ENCODE measurements at regions not wholly inside any gene's neighbourhood (a gene's known extent, or its start where the extent isn't known, plus 50 kb on each side); places are given as distances from the start of the nearest gene placed in this dataset.
"Not testable (repeated sequence)": the region's sequence is repeated elsewhere in the genome, so short reads cannot be mapped to it uniquely, and the experiment has no call there.

- Histone ChIP-seq H3K4me3 (no peak overlapping the region), H3K27ac (no peak overlapping the region), H3K9me3 (peaks cover 0 to 18% (median 0%) of the 10 kb centered on the region in 11 donors), H3K27me3 (no peaks in the 10 kb centered on the region), H3K36me3 (no peaks in the 10 kb centered on the region), H3K4me1 (no peaks in the 10 kb centered on the region)
- ATAC-seq (no peak), DNase-seq (no peak)
- no peak for TF ChIP-seq CTCF (IDR thresholded peaks at IDR 0.05)
- WGBS, 2 donors, result 46 to 55% methylated on average over 3 of the region's 3 CpGs
- intact Hi-C loops (cut with DNase I), result no loop called here
Observed at GRCh38 chr15:38795471-38796245, 231.0 kb upstream of the RASGRP1 start.

- 75 to 80% methylated on average over 3 of the region's 3 CpGs for WGBS, 2 donors
- no peak for TF ChIP-seq CTCF (IDR thresholded peaks at IDR 0.05)
Observed at GRCh38 chr15:38796589-38796988, 232.0 kb upstream of the RASGRP1 start.

GRCh38 chr15:38797506-38797905 is 232.9 kb upstream of the RASGRP1 start:
- intact Hi-C loops (cut with DNase I); DNase-seq; H3K4me1 ChIP-seq; ATAC-seq; H3K4me3 ChIP-seq; H3K27ac ChIP-seq; H3K27me3 ChIP-seq; H3K36me3 ChIP-seq: not testable (repeated sequence)
- peaks cover 0 to 18% (median 0%) of the 10 kb centered on the region in 11 donors for H3K9me3 ChIP-seq
- 77 to 81% methylated on average over 4 of the region's 4 CpGs for WGBS, 2 donors

More at GRCh38 chr15:38796589-38796988, 232.0 kb upstream of the RASGRP1 start:
- no peak overlapping the region for H3K4me3 ChIP-seq
- no peak overlapping the region for H3K27ac ChIP-seq
- DNase-seq, result no peak
- peaks cover 0 to 18% (median 0%) of the 10 kb centered on the region in 11 donors for H3K9me3 ChIP-seq
- H3K36me3 ChIP-seq, result no peaks in the 10 kb centered on the region
- H3K4me1 ChIP-seq, result no peaks in the 10 kb centered on the region
- H3K27me3 ChIP-seq, result no peaks in the 10 kb centered on the region
- intact Hi-C loops (cut with DNase I), result no loop called here
- ATAC-seq, result no peak

GRCh38 chr15:38799202-38799601 is 234.6 kb upstream of the RASGRP1 start:
- H3K4me3 ChIP-seq; H3K27ac ChIP-seq; ATAC-seq; H3K36me3 ChIP-seq; DNase-seq; intact Hi-C loops (cut with DNase I); H3K4me1 ChIP-seq: not testable (repeated sequence)
- WGBS, 2 donors, result 74 to 79% methylated on average over 5 of the region's 5 CpGs
- H3K27me3 ChIP-seq, result peaks cover 0 to 14% (median 0%) of the 10 kb centered on the region in 7 donors
- peaks cover 0 to 18% (median 0%) of the 10 kb centered on the region in 11 donors for H3K9me3 ChIP-seq

GRCh38 chr15:38809621-38810020 is 245.0 kb upstream of the RASGRP1 start:
- intact Hi-C loops (cut with DNase I), result loop anchor here in 7 of 10 donors (10.0 kb wide), 6 partner anchors 185 to 945 kb away; partner anchors contain the start of gene THBS1 (in 1 of the 7)
- Histone ChIP-seq H3K27me3 (peaks cover 0 to 6% (median 0%) of the 10 kb centered on the region in 7 donors), H3K4me3 (no peak overlapping the region), H3K27ac (no peak overlapping the region), H3K36me3 (no peaks in the 10 kb centered on the region), H3K4me1 (no peaks in the 10 kb centered on the region), H3K9me3 (no peaks in the 10 kb centered on the region)
- DNase-seq (no peak), ATAC-seq (no peak)
- no peak for TF ChIP-seq CTCF (IDR thresholded peaks at IDR 0.05)

All from heart right ventricle (tissue), 16 donors.